BJ (cell line): ENCODE measurements at regions not wholly inside any gene's neighbourhood (a gene's known extent, or its start where the extent isn't known, plus 50 kb on each side); places are given as distances from the start of the nearest gene placed in this dataset.
A peak's percentile ranks its signal among the peaks of the same experiment; 100 is the strongest.

Source experiments
- CTCF ChIA-PET: fragments of 350-600 bp; formaldehyde crosslinking; extraction: SDS; loops from one replicate; lab custom pipeline; 2021; ENCODE audit warnings: antibody characterized with exemption, inconsistent platforms; lab: Yijun Ruan, JAX
- POLR2A ChIA-PET: fragments of 300-600 bp; sonication (Branson Sonifier 250); formaldehyde crosslinking; extraction: SDS; loops from one replicate; lab custom pipeline; 2021; ENCODE audit warnings: antibody characterized with exemption; lab: Charles Lee
- DNase-seq: peaks from one replicate; pipeline ENCODE4 v3.0.0-alpha.2; 2011; ENCODE audit warnings: low read depth
- H3K27me3 ChIP-seq: 2 replicates; pipeline ENCODE4 v1.6.0; 2011; ENCODE audit warnings: low read length; ENCODE audit not compliant: control insufficient read depth, insufficient read depth
- H3K36me3 ChIP-seq: 2 replicates; pipeline ENCODE4 v1.5.1; 2011; ENCODE audit warnings: low read length; ENCODE audit not compliant: control insufficient read depth, insufficient read depth
- H3K4me3 ChIP-seq: 2 replicates; pipeline ENCODE4 v1.5.1; 2011; ENCODE audit warnings: low read depth, mild to moderate bottlenecking, control low read depth, low read length
- CTCF ChIP-seq: IDR thresholded peaks from 2 replicates; pipeline ENCODE4 v1.5.1; 2011; ENCODE audit warnings: low read depth, mild to moderate bottlenecking, control low read depth, inconsistent platforms, low read length, moderate library complexity; ENCODE audit not compliant: insufficient read depth

GRCh38 chr18:22314001-22314400, 103.7 kb downstream of the CTAGE1 start:
- ChIA-PET CTCF (no interaction called here), POLR2A (no interaction called here)
- Histone ChIP-seq H3K36me3 (no peaks in the 10 kb centered on the region), H3K27me3 (no peaks in the 10 kb centered on the region; the same call in 1 of the 2 replicates), H3K4me3 (no peak overlapping the region)
- no peak for DNase-seq
- no peak for TF ChIP-seq CTCF

GRCh38 chr18:22311301-22311700, 106.4 kb downstream of the CTAGE1 start:
- no peak for DNase-seq
- ChIA-PET CTCF (interaction anchor here (0.7 kb wide), 1 partner anchor 73 kb away, joined by 3 read pairs; no protein-coding TSS in a partner anchor), POLR2A (no interaction called here)
- no peaks in the 10 kb centered on the region for H3K36me3 ChIP-seq
- no peak overlapping the region for H3K4me3 ChIP-seq
- H3K27me3 ChIP-seq = no peaks in the 10 kb centered on the region; the same call in 1 of the 2 replicates
- TF ChIP-seq CTCF = no peak

GRCh38 chr18:22309191-22309590, 108.5 kb downstream of the CTAGE1 start:
- peak; percentile 31 for DNase-seq

GRCh38 chr18:22307528-22307927, 110.2 kb downstream of the CTAGE1 start:
- no peaks in the 10 kb centered on the region for H3K36me3 ChIP-seq
- TF ChIP-seq CTCF = no peak
- no peak for DNase-seq
- no peaks in the 10 kb centered on the region; the same call in 1 of the 2 replicates for H3K27me3 ChIP-seq
- no peak overlapping the region for H3K4me3 ChIP-seq
- ChIA-PET CTCF (no interaction called here), POLR2A (no interaction called here)

More at GRCh38 chr18:22309191-22309590, 108.5 kb downstream of the CTAGE1 start:
- Histone ChIP-seq H3K4me3 (no peak overlapping the region), H3K36me3 (no peaks in the 10 kb centered on the region), H3K27me3 (no peaks in the 10 kb centered on the region; the same call in 1 of the 2 replicates)
- ChIA-PET CTCF (interaction anchor here (1.4 to 1.5 kb wide), 2 partner anchors 17 to 252 kb away, joined by 3 read pairs; no protein-coding TSS in a partner anchor), POLR2A (interaction anchor here (0.5 kb wide), 1 partner anchor 91 kb away, joined by 4 read pairs; no protein-coding TSS in a partner anchor)
- no peak for TF ChIP-seq CTCF

- ChIA-PET CTCF (no interaction called here), POLR2A (no interaction called here)
- no peak for DNase-seq
- H3K36me3 ChIP-seq = no peaks in the 10 kb centered on the region
- no peak overlapping the region for H3K4me3 ChIP-seq
- TF ChIP-seq CTCF = no peak
- H3K27me3 ChIP-seq = no peaks in the 10 kb centered on the region; the same call in 1 of the 2 replicates
Measured at GRCh38 chr18:22303927-22304326, 113.8 kb downstream of the CTAGE1 start.
